GOT3 (cell line): ENCODE measurements at regions not wholly inside any gene's neighbourhood (a gene's known extent, or its start where the extent isn't known, plus 50 kb on each side); places are given as distances from the start of the nearest gene placed in this dataset.
A peak's percentile ranks its signal among the peaks of the same experiment; 100 is the strongest.

Experiments
- DNase-seq: peaks from one replicate; lab custom pipeline; 2025; ENCODE audit warnings: mixed read lengths; lab: John Stamatoyannopoulos, UW

DNA sequence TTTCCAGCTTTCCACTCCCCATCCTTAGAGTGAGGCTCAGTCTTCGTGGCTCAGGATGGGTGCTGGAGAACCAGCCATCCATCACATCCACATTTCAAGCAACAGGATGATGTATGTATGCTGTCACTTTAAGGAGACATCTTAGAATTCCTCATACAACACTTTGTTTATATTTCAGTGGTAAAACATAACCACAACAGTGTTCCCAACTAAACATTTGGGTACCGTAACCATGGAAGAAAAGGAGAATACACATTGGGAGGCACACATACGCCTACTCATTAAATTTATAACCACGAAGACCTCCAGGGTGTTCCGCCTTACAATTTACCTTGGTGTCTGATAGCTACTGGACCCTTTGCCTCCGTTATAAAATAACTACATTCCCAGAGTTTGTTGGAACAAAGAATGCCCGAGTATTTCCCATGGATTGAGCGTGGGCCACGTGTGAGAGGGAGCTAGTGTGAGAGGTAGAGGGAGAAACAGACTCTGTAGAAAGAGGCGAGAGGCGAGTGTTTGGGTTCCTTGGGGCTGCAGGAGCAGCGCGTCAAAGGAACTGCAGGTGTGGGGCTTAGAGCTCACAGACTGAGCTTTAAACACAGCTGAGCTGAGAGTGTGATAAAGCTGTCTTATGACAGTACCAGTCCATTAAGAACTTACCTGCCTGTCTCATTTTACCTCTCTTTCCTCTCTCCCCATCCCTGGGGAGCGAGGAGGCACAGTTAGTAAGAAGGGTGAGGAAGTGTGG is 111.5 kb upstream of the USP24 start:
- no peak for DNase-seq

DNA sequence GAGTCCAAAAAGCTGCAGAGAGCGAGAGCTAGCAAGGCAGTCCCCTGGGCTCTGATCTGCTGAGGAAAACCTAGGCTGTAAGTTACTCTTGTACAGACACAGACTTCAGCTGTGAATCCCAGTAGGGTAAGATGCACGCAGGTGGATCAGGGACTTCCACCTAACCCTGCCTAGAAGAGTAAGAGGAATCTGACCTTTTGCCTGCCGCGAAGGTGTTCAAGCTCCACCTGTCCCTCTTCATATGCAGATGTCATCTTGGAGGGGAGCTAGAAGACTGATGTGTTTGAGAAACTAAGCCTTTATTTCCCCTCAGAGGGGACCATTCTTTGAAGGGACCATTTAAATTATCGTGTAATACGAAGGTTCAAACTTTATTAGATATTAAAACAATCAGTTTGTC is 108.6 kb upstream of the USP24 start:
- no peak for DNase-seq

GRCh38 chr1:55322842-55323241 is 107.7 kb upstream of the USP24 start:
- DNase-seq = no peak

DNA sequence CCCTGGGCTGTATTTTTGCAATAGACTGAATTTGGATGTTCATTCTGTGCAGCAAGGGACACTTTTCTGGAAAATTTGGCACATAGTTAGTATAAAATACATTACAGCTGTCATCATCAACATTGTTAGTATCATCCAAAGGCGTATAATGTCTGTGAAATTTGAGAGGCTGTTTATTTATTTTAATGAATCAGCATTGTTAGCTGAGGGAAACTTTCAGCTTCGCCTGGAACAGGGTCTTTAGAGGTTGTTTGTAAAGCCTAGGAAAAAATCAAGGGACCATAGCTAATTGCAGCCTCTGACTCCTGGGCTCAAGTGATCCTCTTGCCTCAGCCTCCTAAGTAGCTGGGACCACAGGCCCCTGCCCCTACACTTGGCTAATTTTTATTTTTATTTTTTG is 106.8 kb upstream of the USP24 start:
- DNase-seq = no peak

- no peak for DNase-seq
Measured at GRCh38 chr1:55320891-55321290, 105.7 kb upstream of the USP24 start.

DNA sequence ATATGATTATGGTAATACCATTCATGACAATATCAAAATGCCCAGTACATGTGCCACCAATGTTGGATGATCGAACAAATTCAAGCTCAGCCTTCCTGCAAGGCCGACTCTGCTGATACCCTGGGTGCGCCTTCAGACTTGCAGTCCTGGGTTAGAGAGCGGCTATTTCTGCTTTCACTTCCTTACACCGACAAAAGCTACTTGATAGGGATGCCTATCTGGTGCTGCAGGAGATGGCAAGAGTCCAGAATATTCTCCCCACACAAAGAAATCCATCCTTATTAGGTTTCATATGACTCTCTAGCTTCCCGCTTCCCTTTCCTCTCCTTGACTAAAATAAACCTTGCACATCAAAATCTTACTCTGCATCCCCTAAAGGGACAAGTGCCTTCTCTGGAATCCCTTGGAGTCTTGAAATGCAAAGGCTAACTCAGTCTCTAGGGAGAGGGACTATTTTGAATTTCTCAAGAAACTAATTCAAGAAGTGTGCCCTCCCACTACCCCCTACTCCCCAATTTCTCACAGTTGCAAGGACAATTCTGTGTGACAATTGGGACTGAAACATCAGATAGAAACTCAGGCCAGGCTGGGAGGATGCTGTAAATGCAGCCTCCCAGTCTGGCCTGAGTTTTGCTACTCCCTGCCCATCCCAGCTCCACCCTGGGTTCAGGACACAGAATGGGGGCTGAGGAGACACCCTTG is 103.1 kb upstream of the USP24 start:
- DNase-seq = no peak

GRCh38 chr1:55317673-55318072 is 102.5 kb upstream of the USP24 start:
- no peak for DNase-seq

DNA sequence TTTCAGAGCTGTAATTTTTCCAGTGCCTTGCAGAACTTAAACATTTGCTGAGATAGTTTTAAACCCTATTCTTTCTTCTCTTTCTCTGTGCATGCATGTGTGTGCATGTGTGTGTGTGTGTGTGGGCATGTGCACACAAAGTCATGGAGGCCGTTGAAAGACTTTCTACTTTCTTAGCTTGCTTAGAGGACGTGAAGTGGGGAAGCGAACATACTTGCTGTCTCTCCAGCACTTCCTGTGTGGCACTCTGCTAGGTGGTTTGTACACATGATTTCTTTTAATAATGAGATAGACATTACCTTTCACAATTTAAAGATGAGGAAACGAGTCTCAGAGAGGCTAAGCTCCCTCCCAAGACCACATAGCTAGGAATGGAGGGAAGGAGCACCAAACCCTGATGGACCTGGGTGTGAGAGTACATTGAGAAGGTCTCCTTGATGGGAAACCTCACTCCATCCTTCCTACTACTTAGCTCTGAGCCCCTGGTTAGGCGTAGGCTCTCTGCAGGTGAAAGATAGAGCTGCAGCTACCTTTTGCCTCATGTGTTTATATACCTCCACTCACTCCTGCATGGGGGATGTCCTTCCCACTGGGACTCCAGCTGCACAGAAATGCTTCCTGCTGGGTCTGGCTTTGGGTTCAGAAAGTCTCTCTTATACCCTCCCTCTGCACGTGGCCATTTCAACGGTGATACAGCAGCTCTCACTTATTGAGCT is 101.9 kb upstream of the USP24 start:
- no peak for DNase-seq

DNA sequence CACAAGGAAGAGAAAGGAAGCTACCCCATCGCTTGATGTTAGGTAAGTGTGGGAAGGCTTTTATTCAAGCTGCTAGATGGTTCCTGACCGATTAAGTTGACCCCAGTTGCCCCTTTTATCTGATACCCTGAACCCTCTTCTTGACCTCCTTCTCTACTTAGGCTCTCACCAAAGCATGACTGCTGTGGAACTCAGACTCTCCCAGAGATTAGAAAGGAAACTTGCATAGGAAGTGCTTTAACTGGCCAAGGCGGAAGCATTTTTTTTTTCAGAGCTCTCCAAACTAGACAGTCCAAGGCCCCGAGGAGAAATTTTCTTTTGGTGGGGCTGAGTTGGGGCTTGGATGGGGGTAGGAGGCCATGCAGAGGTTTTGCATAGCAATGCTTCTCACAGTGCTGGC is 101.3 kb upstream of the USP24 start:
- no peak for DNase-seq

DNA sequence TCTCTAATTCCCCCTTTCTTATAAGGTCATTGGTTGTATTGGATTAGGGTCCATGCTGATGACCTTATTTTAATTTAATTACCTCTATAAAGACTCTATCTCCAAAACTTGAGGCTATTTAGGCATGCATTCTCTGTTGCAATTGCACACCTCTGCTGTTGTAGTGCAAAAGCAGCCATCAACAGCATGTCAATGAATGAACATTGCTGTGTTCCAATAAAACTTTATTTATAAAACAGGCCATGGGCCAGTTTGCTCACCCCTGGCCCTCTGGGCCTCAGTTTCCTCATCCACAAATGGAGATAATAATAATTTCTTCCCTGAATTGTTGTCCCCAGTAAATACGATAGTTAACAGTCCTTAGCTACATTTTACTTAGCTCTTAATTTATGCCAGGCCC is 100.4 kb upstream of the USP24 start:
- DNase-seq = no peak

DNA sequence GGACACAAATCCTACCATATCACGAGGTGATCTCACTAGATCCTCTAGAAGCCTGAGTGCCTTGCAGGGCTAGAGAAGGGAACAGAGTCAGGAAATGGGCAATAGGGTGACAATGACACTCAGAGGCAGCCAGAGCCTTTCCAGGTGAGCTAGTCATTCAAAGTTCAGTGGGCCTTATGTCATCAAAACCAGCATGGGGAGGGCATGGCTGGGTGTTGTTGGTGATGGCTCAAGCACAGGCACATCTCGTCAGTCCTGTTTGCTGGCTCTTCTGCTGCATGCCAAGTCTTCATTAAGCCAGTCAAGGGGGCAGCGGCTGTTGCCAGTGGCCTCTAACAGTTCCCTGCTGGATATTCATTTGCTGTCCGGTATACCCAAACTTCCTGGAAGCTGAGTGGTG is 99.6 kb upstream of the USP24 start:
- no peak for DNase-seq

DNA sequence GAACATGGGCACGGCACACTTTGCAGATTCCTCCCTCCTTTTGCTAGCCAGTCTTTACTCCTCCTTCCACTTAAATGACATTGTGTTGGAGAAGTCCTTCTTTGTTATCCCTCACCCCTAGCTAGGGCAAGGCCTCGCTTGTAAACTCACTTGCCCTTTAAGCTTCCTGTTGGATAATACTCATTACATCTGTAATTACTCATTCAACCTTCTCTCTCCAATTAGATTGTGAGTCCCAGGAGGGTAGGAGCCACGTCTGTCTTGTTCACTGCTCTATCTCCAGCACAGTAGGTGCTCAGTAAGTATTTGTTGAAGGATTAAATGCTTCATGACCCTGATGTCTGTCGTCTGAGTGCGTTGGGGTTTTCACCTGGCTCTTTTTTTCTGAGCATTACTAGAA is 98.7 kb upstream of the USP24 start:
- no peak for DNase-seq

DNA sequence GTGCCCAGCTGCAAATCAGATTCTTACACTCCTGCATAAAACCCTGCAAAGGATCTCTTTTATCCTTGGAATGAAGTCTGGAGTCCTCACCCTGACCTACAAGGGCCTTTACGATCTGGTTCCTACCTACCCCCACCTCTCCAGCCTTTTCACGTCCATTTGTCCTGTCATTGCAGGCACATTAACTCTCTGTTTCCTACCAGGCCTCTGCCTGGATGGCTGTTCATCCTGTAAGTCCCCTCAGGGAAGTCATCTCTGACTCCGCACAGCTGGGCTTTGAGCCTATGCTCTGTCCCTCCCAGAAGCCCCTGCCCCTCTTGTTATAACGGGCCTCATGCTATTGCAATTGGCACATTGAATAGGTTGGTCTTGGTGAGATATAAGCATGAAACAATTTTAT is 96.8 kb upstream of the USP24 start:
- no peak for DNase-seq

GRCh38 chr1:55311057-55311641 is 96.0 kb upstream of the USP24 start:
- DNase-seq = no peak

DNA sequence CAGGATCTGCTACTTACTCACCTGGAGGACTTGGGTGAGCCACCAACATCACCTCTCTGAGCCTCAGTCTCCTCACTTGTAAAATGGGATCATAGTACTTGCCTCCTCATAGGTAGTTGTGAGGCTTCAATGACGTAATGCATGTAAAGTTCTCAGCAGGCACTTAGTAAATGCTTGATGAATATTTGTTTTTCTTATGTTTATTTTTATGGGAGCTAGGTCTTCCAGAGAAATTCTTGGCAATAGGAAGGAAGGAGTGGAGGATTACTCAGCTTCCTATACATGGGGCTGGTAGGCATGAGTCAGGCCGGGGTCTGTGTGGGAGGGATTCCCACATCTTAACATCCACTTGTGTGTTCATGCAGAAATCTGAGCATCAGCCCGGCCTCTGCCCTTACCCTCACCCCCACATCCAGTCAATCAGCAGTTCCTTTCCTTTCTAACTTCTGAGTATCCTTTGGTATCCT is 95.4 kb upstream of the USP24 start:
- peak; percentile 21 for DNase-seq

GRCh38 chr1:55309786-55310504 is 94.8 kb upstream of the USP24 start:
- DNase-seq = no peak

GRCh38 chr1:55309053-55309452 is 93.9 kb upstream of the USP24 start:
- DNase-seq = no peak

GRCh38 chr1:55305735-55306134 is 90.6 kb upstream of the USP24 start:
- no peak for DNase-seq

- DNase-seq = no peak
Measured at GRCh38 chr1:55304229-55304740, 89.1 kb upstream of the USP24 start.

- DNase-seq = no peak
Measured at GRCh38 chr1:55302972-55303371, 87.8 kb upstream of the USP24 start.

- no peak for DNase-seq
Measured at GRCh38 chr1:55301912-55302311, 86.7 kb upstream of the USP24 start.

DNA sequence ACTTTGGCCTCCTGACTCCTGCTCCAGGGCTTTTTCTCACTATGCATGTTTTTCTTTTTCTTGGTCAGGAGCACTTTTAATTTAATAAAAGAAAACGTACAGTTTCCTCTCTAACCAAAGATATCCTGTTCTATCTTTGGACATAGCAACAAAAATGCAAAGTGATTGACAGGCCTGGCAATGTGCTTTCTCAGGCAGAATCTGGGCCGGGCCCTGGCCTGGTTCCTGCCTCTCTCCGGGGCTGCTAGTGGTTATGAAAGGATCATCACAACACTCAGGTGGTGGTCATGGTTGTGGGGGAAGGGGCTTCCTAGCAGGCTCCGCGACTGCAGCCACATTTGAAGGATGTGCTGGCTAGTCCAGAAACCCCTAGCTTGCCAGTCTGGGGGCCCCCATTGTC is 85.8 kb upstream of the USP24 start:
- DNase-seq = no peak
